ENCODE measurements at regions not wholly inside any gene's neighbourhood (a gene's known extent, or its start where the extent isn't known, plus 50 kb on each side); places are given as distances from the start of the nearest gene placed in this dataset.

- Histone ChIP-seq H2AFZ (ENCODE audit: low read depth) (no peak overlapping the region), H3K79me2 (ENCODE audit: insufficient read depth, low read depth) (no peaks in the 10 kb centered on the region), H3K4me2 (no peak overlapping the region), H3K4me1 (ENCODE audit: low read depth, poor library complexity, severe bottlenecking) (no peaks in the 10 kb centered on the region), H3K4me3 (IDR thresholded peaks at IDR 0.05; ENCODE audit: insufficient read depth, low read depth, low read length) (no peak overlapping the region), H3K27me3 (ENCODE audit: insufficient read depth, low read depth) (no peaks in the 10 kb centered on the region), H3K27ac (no peak overlapping the region), H4K20me1 (ENCODE audit: insufficient read depth) (no peaks in the 10 kb centered on the region), H3K36me3 (ENCODE audit: insufficient read depth) (no peaks in the 10 kb centered on the region), H3K9ac (no peak overlapping the region)
- TF ChIP-seq CTCF (conservative IDR thresholded peaks at IDR 0.05; ENCODE audit: low read depth, low read length): no peak
These were observed 422.7 kb downstream of the GRIA2 start for GRCh38 chr4:157643257-157643656.

- Histone ChIP-seq H3K4me1 (ENCODE audit: low read depth, poor library complexity, severe bottlenecking) (no peaks in the 10 kb centered on the region), H2AFZ (ENCODE audit: low read depth) (no peak overlapping the region), H3K27ac (no peak overlapping the region), H3K79me2 (ENCODE audit: insufficient read depth, low read depth) (no peaks in the 10 kb centered on the region), H3K9ac (no peak overlapping the region), H3K36me3 (ENCODE audit: insufficient read depth) (no peaks in the 10 kb centered on the region), H4K20me1 (ENCODE audit: insufficient read depth) (no peaks in the 10 kb centered on the region), H3K4me2 (no peak overlapping the region), H3K4me3 (IDR thresholded peaks at IDR 0.05; ENCODE audit: insufficient read depth, low read depth, low read length) (no peak overlapping the region), H3K27me3 (ENCODE audit: insufficient read depth, low read depth) (no peaks in the 10 kb centered on the region)
- TF ChIP-seq CTCF (conservative IDR thresholded peaks at IDR 0.05; ENCODE audit: low read depth, low read length): no peak
These were observed 413.5 kb downstream of the GRIA2 start for GRCh38 chr4:157634057-157634456.

GRCh38 chr4:157616741-157617472 is 396.4 kb downstream of the GRIA2 start:
- no peaks in the 10 kb centered on the region for H3K79me2 ChIP-seq (ENCODE audit: insufficient read depth, low read depth)
- H3K27me3 ChIP-seq (ENCODE audit: insufficient read depth, low read depth): no peaks in the 10 kb centered on the region
- H3K4me2 ChIP-seq: no peak overlapping the region
- no peak overlapping the region for H3K27ac ChIP-seq
- H2AFZ ChIP-seq (ENCODE audit: low read depth): no peak overlapping the region
- TF ChIP-seq CTCF (conservative IDR thresholded peaks at IDR 0.05; ENCODE audit: low read depth, low read length): no peak
- no peaks in the 10 kb centered on the region for H4K20me1 ChIP-seq (ENCODE audit: insufficient read depth)
- H3K9ac ChIP-seq: no peak overlapping the region
- no peaks in the 10 kb centered on the region for H3K36me3 ChIP-seq (ENCODE audit: insufficient read depth)
- H3K4me1 ChIP-seq (ENCODE audit: low read depth, poor library complexity, severe bottlenecking): no peaks in the 10 kb centered on the region
- no peak overlapping the region for H3K4me3 ChIP-seq (IDR thresholded peaks at IDR 0.05; ENCODE audit: insufficient read depth, low read depth, low read length)

GRCh38 chr4:157607996-157608395 is 387.5 kb downstream of the GRIA2 start:
- Histone ChIP-seq H3K4me2 (no peak overlapping the region), H3K36me3 (ENCODE audit: insufficient read depth) (no peaks in the 10 kb centered on the region), H3K4me1 (ENCODE audit: low read depth, poor library complexity, severe bottlenecking) (no peaks in the 10 kb centered on the region), H3K9ac (no peak overlapping the region), H3K27me3 (ENCODE audit: insufficient read depth, low read depth) (no peaks in the 10 kb centered on the region), H2AFZ (ENCODE audit: low read depth) (no peak overlapping the region), H3K79me2 (ENCODE audit: insufficient read depth, low read depth) (no peaks in the 10 kb centered on the region), H3K27ac (no peak overlapping the region), H4K20me1 (ENCODE audit: insufficient read depth) (no peaks in the 10 kb centered on the region), H3K4me3 (IDR thresholded peaks at IDR 0.05; ENCODE audit: insufficient read depth, low read depth, low read length) (no peak overlapping the region)
- TF ChIP-seq CTCF (conservative IDR thresholded peaks at IDR 0.05; ENCODE audit: low read depth, low read length): no peak
